Germinal center (tissue), 1 donor: ENCODE measurements at regions not wholly inside any gene's neighbourhood (a gene's known extent, or its start where the extent isn't known, plus 50 kb on each side); places are given as distances from the start of the nearest gene placed in this dataset.
"Not testable (repeated sequence)": the region's sequence is repeated elsewhere in the genome, so short reads cannot be mapped to it uniquely, and the experiment has no call there.

ENCODE experiments used
- DNase-seq: peaks from one replicate; pipeline ENCODE4 v3.0.0; 2012; ENCODE audit warnings: mixed read lengths, low spot score

GRCh38 chr5:17087035-17087434, 130.4 kb upstream of the BASP1 start:
- DNase-seq = no peak

GRCh38 chr5:17088051-17088450, 129.4 kb upstream of the BASP1 start:
- DNase-seq = no peak

GRCh38 chr5:17089001-17089400, 128.4 kb upstream of the BASP1 start:
- DNase-seq = no peak

- no peak for DNase-seq
These were observed 127.7 kb upstream of the BASP1 start for GRCh38 chr5:17089690-17090089.

- DNase-seq = no peak
These were observed 126.6 kb upstream of the BASP1 start for GRCh38 chr5:17090839-17091238.

- DNase-seq = no peak
These were observed 122.6 kb upstream of the BASP1 start for GRCh38 chr5:17094830-17095229.

GRCh38 chr5:17096952-17097695, 120.3 kb upstream of the BASP1 start:
- no peak for DNase-seq

- DNase-seq = no peak
These were observed 117.5 kb upstream of the BASP1 start for GRCh38 chr5:17099946-17100345.

- DNase-seq = no peak
These were observed 114.0 kb upstream of the BASP1 start for GRCh38 chr5:17103461-17103860.

GRCh38 chr5:17105744-17106418, 111.5 kb upstream of the BASP1 start:
- DNase-seq = no peak

GRCh38 chr5:17106521-17106920, 110.9 kb upstream of the BASP1 start:
- DNase-seq = no peak

- DNase-seq = not testable (repeated sequence)
These were observed 105.2 kb upstream of the BASP1 start for GRCh38 chr5:17112091-17112716.

- DNase-seq = no peak
These were observed 104.1 kb upstream of the BASP1 start for GRCh38 chr5:17113174-17113958.

- no peak for DNase-seq
These were observed 103.2 kb upstream of the BASP1 start for GRCh38 chr5:17114233-17114632.

GRCh38 chr5:17114715-17115599, 102.5 kb upstream of the BASP1 start:
- DNase-seq = no peak

GRCh38 chr5:17115855-17116254, 101.6 kb upstream of the BASP1 start:
- DNase-seq = no peak

GRCh38 chr5:17118631-17119030, 98.8 kb upstream of the BASP1 start:
- peak; percentile 17 for DNase-seq

- no peak for DNase-seq
These were observed 97.2 kb upstream of the BASP1 start for GRCh38 chr5:17120209-17120608.

- no peak for DNase-seq
These were observed 95.7 kb upstream of the BASP1 start for GRCh38 chr5:17121776-17122175.

- no peak for DNase-seq
These were observed 94.4 kb upstream of the BASP1 start for GRCh38 chr5:17123010-17123409.

- not testable (repeated sequence) for DNase-seq
These were observed 93.7 kb upstream of the BASP1 start for GRCh38 chr5:17123773-17124172.
